ENCODE measurements at regions not wholly inside any gene's neighbourhood (a gene's known extent, or its start where the extent isn't known, plus 50 kb on each side); places are given as distances from the start of the nearest gene placed in this dataset.
"Not testable (repeated sequence)": the region's sequence is repeated elsewhere in the genome, so short reads cannot be mapped to it uniquely, and the experiment has no call there.

DNA sequence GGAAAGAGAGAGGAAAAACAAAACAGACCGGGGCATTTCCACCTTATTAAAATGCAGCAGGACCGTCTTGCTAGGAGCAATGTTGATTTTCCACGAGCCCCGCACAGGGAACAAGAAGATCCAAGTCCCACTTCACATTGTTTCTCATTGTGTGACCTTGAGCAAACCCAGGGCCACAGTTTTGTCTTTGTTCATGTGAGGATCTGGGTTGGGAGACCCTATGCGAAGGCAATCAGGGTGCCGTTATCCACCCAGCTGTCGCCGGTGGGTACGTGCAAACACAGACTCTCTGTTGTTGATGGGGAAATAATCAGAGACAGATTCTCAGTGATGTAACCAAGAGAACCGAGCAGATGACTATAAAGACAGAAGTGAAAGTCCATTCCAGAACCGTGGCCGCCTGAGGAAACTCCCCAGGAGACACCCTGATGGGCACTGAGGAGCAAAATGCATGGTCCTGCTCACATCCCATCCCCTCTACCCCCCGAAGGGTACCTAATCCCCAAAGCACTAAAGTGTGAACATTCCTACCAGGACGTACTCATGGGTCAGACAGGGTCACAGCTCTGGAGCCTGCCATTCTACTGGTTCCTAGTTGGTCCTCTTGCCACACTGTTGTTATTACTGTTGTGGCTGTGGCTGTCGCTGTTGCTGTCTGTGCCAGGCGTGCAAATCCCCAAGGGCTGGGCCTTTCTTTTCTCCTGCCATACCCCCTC is 102.7 kb upstream of the RBPJ start:
- no peak for DNase-seq

DNA sequence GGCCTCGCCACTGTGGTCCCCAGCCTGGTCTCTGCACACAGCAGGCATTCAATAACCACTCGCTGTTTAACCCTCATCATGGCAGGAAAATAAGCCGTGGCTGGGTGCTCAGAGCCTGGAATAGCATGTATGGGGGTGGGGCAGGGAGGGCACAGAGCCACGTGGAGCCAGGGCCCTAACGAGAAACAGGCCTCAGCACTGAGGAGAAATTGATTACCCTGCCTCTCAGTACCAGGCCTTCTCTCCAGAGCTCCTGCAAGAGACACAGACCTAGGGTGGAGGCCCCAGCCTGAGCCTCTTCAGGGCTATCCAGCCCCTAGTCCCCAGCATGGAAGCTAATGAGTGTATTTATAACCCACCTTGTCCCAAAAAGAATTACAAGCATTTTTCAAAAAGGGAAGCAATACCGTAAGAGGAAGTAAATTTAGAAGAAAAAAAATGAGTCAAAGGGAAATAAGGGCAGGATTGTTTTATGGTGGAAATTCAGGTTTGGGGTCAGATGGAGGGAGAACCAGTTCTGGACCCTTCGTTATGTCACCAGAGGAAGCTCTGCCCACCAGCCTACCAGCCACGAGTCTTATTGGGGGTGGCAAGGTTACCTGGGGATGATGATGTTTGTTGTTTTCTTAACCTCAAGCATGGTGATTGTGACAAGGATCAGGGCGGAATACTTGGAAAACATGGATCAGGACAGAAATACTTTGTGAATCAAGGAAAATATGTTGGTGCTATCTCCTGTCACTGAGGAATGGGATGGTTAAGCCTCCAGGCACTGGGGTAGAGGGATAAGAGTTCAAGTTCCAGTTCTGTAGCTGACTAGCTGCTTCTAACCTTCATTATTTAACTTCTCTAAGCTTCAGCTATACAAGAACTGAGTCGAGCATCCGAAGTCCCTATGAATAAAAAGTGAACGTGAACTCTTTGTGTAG is 101.9 kb upstream of the RBPJ start:
- no peak for DNase-seq

DNA sequence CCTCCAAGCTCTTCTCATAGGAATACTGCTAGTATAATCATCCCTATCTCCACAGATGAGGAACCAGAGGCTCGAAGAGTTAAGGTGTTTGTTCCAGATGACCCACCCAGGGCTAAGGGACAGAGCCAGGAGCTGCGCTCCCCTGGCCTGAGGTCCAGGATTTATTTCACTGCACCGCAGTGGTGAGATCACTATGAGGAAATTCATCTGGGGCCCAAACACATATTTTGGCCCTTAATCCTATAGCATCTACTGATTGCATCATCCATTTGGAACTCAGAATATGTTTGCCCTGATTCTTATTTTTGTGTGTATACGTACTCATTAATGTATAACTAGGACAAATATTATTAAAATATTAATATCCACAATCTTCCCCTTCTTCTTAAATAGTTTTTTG is 100.1 kb upstream of the RBPJ start:
- no peak for DNase-seq

DNA sequence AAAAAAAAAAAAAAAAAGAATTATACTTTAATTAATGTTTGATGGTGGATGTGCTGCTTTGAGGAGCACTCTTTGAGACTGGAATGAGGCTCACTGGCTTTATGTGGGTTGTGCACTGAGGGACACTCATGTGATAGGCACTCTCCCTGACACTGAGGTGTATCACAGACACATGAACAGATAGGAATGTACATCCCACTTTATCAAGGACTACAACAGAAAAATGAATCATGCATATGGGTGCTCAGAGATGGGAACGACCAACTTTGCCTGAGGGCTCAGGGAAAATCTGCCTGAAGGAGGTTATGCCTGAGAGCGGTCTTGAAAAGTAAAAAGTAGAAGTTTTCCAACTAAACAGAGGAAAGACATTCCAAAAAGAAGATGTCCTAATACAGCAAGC is 97.7 kb upstream of the RBPJ start:
- no peak for DNase-seq

DNA sequence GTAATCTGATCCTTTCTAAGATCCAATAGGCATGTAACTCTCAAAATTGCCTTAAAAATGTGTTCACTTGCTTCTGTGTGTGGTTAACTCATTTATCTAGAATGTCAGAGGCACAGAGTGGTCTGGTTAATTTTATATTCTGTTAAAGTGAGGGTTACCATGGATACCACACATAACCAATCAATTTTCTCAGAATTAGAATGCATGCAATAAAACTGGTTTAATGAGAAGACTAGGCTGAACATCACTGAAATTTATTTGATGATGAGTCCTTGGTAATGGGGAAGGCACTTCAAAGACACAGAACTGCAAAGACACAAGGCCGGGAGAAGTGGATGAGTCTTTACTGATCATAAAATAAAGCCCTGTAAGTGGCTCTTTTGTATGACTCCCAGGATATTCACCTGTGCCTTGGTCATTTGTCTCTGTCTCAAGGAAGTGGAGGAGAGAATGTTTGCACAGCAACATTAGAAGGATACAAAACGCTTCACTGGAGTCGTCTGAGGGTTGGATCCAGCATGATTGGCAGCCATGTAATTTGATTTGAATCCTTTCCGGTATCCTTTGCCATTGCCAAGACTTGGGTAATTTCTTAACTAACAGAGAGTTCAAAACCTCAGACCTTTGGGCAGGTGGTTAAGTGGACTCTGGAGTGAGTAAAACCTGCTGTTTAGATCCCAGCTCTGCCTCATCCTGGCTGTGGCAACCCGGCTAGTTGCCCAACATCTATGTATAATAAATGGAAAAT is 94.0 kb upstream of the RBPJ start:
- no peak for DNase-seq

DNA sequence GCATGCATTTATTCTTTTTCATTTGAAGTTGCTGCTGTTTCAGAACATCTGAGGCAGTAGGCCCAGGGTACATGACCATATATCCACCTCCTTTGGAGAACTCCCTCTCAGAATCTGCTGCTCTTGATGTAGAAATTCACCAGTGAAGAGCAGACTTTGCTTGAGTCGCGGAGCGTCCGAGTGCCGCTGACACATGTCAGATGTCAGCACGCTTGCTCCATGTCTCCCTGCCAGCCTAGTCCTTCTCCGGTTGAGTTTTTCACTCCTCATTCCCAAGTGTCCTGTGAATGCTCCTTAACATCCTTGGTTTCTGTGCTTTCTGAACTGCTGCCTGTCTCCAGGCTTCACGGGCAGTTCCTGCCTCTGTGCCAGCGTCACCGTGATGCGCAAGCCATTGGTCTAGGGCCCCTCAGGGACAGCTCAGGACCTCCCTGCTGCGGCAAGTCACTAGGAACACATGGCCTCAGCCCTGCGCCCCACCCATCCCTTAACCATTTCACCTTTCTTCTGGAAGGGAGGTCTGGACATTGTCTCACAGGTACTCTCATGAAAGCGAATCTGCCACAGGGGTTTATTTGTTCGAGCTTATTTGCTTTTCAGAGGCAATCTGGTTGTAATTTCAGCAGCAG is 93.1 kb upstream of the RBPJ start:
- DNase-seq = no peak

DNA sequence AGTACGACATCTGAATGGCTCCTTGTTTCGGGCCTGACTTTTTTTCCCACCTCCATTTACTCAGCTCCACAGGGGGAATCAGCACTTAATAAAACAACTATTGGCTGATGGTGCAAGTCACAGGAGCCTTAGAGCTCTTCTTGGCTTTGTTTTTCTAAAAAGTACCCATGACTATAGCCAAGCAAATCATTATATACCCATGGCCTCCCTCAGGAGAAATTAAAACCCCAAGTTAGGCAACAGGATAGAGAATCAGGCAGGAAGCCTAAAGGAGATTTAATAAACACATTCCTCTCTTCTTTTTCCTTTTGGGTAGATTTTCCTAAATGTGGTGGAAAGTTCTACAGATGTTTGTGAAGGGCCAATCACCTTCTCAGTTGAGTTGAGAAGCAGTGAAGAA is 91.9 kb upstream of the RBPJ start:
- no peak for DNase-seq

DNA sequence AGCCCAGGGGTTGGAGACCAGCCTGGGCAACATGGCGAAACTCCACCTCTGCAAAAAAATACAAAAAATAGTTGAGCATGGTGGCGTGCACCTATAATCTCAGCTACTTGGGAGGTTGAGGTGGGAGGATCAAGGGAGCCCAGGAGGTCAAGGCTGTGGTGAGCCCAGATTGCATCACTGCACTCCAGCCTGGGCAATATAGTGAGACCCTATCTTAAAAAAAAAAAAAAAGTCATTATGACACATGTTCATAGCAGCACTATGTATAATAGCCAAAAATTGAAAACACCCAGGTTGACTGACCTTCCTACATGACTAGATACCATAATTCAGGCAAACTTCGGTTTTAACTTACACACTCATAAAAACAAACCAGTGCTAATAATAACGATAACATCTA is 90.8 kb upstream of the RBPJ start:
- no peak for DNase-seq

DNA sequence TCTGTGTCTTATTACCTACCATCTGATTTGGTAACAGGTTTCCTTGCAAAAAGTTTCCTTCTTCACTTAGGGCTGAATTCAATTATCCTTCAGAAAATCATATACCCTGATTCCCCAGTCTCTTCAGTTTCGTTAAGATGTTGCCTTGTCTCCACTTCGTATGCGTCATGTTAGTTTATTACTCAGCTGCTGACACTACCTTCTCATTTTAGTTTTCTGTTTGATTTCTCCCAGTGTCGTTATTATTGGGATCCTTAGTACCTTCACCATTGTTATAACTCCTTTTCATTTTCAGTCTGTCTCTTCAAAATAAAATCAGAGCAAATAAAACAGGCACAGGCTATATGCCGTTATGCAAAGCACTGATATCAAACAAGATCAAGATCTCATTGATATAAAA is 87.5 kb upstream of the RBPJ start:
- no peak for DNase-seq

DNA sequence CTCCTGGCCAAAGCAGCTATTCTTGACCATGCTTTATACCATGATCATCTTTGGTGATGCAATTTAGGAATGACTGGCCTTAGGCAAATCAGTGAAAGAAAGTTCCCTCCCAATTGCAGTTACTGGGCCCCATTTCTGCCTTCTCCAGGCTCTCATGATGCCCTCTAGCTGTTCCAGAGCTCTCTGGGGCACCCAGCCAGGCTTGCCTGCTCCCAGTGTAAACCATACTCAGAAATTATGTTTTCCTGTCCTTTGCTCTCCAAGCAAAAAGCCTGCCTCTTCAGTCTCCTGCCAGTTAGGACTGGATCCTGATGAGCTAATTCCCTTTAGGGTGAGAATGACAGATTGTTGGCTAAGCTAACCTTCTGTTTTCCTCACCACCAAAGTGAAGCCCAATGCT is 85.3 kb upstream of the RBPJ start:
- peak; percentile 62 for DNase-seq

DNA sequence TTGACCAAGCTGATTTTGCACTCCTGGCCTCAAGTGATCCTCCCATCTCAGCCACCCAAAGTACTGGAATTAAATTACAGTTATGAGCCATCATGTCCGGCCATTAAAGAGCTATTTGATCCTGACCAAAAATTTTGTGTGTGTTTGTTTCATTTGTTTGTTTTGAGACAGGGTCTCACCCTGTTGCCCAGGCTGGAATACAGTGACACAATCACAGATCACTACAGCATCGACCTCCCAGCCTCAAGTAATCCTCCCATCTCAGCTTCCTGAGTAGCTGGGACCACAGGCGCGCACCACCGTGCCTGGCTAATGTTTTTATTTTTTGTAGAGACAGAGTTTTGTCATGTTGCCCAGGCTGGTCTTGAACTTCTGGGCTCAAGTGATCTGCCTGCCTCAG is 82.9 kb upstream of the RBPJ start:
- DNase-seq = no peak

DNA sequence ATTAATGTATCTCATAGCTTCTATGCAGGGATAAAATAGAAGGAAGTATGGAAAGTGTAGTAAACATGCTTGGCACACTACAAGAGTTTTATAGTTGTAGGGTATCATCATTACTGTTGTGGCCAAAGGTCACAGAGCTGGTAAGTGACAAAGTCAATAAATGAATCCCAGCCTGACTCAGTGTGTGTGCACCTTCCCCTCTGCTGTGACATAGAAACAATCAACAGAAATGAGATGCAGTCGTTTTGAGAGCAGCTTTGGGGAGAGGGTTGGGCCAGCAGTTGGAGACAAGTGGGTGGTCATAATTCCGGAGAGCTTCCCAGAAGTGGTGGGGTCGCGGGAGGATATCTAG is 82.4 kb upstream of the RBPJ start:
- DNase-seq = no peak

DNA sequence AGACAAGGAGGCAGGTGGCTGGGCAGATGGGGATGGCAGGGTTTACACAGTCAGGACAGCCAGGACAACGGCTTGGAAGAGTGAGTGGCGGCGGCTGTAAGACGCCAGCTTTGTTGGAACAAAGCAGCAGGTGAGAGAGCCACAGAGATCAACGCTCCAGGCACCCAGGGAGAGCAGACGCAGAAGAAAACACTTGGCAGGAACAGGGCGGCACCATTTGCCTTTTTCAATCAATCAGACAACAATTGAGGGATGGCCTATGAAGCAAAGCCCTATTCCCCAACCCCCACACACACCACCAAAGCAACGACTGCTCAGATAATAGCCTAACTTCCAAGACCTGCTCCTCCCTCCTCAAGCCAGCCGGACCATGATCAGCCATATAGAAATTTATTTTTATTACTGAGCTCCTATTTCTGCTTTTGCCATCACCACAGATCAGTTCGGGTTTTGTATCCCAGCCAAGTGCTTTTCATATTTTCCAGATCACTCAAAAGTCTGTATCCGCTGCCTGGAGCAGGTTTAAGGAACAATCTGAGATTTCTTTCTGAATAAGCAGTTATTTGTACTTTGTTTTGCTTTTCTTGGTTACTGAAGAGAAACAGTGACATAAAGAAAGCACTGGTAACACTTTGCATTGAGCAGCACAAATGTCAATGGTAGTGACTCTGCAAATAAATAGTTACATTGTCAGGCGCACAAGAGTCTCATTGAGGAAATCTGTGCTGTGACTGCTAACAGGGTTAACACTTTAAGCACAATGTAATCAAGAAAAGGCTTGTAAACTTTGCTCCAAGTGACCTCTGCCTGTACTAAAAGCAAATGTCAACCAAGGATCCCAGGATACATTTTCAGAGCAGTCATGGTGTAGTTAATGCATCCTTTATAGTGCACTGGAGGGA is 81.8 kb upstream of the RBPJ start:
- DNase-seq = peak; percentile 94

DNA sequence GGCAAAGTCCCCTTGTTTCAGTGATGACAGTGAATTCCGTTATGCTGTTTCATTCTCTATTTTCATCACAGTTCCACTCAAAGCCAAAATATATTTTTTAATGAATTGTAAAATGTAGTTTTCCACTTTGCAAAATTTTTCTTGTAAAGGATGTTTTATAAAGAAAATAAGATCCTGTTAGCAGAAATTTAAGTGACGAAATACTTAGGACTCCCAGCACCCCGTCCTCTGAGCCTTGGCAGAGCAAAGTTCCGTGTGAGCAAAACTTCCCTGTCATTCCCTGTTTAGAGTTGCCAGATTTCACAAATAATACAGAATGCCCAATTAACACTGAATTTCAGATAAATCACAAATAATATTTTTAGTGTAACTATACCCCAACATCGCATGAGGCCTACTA is 81.0 kb upstream of the RBPJ start:
- DNase-seq = no peak

DNA sequence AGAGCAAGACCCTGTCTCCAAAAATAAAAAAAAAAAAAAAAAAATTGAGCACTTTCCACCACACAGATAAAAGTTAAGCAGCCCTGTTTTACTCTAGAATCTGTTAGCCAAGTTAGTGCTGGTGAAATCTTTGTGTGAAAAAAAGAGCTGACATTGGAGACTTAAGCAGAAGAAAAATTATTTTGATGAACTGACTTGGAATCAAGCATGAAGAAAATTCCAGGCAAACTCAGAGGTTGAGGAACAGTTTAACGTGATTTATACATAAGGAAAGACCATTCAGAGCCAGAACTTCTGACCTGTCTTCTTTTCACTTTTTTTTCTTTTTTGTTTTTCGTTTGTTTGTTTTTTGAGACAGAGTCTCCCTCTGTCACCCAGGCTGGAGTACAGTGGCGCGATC is 79.6 kb upstream of the RBPJ start:
- no peak for DNase-seq

DNA sequence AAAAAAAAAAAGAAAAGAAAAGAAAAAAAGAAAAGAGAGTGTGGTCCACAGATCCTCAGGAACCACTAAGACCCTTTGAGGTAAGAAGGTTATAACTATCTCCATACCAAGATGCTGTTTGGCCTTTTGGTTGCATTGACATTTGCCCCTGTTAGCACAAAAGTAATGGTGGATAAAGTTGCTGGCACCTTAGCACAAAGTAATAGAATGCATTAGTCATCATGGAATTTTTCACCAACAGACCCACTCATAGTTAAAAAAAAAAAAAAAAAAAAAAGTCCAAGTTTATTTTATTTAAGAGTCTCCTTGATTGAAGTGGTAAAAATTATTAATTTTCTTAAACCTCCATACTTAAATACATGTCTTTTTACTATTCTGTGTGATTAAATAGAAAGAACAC is 78.4 kb upstream of the RBPJ start:
- DNase-seq = no peak

DNA sequence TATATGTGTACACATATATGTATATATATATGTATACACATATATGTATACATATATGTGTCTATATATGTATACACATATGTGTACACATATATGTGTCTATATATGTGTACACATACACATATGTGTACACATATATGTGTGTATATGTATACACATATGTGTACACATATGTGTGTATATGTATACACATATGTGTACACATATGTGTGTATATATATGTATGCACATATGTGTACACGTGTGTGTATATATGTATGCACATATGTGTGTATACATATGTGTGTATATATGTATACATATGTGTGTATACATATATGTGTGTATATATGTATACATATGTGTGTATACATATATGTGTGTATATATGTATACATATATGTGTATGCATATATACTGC is 76.7 kb upstream of the RBPJ start:
- not testable (repeated sequence) for DNase-seq

DNA sequence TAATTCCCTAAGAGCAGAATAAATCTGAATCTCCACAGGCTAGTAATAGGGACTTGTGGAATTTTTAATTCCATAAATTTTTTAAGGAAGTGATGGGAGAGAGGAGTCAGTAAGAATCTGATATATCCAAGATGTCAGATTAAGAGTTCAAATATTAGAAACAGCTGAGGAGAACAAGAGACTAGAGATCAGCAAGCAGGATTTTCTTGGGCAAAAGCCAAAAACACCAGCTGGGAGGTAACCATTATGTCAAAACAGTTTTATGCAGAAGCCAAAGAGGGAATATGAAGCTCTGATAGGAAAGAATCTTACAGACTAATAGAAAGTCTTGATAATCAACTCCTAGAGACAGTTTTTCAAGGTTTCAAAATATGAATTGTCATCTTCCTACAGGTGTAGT is 72.2 kb upstream of the RBPJ start:
- DNase-seq = peak; percentile 76

DNA sequence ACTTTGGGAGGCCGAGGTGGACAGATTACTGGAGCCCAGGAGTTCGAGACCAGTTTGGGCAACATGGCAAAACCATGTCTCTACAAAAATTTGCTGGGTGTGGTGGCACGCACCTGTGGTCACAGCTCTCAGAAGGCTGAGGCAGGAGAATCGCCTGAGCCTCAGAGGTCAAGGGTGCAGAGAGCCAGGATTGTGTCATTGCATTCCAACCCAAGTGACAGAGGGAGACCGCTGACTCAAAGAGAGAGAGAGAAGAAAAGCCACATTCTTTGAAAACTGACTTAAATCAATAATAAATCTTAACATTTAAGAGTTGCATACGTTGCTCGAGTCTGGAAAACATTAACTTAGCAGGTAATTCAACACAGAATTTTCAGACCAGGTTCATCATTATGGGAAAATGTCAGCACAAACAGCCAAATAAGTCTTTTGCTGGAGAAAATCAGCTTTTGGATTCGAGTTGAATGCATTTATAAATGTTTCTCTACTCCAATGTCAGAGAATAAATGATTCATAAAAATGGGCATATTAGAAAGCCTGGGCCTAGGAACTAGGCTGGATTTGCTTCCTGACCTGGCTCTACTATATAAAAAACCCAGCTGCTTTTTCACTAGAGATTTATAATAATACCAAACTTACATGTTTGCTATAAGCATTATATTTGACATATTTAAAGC is 68.3 kb upstream of the RBPJ start:
- DNase-seq = no peak

DNA sequence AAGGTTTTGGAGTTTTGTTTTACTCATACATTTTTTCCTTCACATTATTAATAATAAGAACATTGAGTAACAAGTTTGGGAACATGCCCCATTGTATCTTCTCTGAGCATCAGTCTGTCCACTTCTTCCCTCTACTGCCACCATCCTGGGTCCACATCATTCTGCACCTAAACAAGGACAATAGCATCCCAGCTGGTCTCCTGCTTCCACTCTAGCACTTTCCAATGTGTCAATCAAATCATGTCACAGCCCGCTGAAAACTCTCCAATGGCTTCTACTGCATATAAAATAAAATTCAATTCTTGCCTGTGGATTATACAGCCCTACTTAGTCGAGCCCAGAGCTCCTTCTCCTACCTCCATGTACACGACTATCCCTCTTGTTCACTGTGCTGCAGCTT is 66.8 kb upstream of the RBPJ start:
- no peak for DNase-seq

DNA sequence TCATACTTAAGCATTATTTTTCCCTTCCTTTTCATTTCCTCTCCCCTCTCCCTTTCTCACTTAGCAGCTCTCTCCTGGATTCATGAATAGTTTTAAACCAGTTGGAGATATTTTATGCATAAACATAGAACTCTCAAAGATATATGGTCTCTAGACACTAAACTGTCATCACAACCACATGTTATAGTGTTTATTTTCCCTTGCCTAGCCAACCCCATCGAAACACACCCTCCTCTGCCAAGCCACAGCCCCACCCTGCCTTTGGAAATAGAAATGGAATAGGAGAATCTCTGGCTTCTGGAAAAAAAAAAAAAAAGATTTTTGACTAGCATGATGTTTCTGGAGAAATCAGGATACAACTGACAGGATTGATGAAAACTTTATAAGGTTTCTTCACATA is 64.8 kb upstream of the RBPJ start:
- no peak for DNase-seq

DNA sequence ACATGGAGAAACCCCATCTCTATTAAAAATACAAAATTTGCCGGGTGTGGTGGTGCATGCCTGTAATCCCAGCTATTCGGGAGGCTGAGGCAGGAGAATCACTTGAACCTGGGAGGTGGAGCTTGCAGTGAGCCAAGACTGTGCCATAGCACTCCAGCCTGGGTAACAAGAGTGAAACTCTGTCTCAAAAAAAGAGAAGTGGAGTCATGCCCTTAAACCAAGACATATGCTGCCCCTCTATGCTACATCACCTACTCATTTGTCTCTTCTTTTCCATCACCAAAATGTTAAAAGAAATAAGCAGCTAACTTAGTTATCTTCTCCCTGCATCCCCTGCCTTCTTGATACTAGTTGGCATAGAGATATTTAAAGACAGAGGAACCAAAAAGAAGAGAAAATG is 63.4 kb upstream of the RBPJ start:
- not testable (repeated sequence) for DNase-seq

Data from NCI-H82 (cell line).